GM10248 (cell line): ENCODE measurements at regions not wholly inside any gene's neighbourhood (a gene's known extent, or its start where the extent isn't known, plus 50 kb on each side); places are given as distances from the start of the nearest gene placed in this dataset.

Experiments used
- CTCF ChIA-PET: fragments of 300-600 bp; sonication (Branson Sonifier 250); formaldehyde crosslinking; extraction: SDS; loops from one replicate; lab custom pipeline; 2021; ENCODE audit warnings: antibody characterized with exemption; lab: Yijun Ruan, JAX
- POLR2A ChIA-PET: fragments of 350-650 bp; sonication (Branson Sonifier 250); formaldehyde crosslinking; extraction: SDS; loops from one replicate; lab custom pipeline; 2020; ENCODE audit warnings: antibody characterized with exemption; lab: Yijun Ruan, JAX
- DNase-seq: peaks from one replicate; pipeline ENCODE4 v3.0.0; 2012; ENCODE audit errors: extremely low spot score
- CTCF ChIP-seq: IDR thresholded peaks from 2 replicates; pipeline ENCODE4 v1.5.1; 2012; ENCODE audit warnings: mild to moderate bottlenecking, low read depth; ENCODE audit errors: extremely low read depth, missing control alignments, control extremely low read depth

GRCh38 chr13:22053053-22053452 is 382.2 kb downstream of the FGF9 start:
- DNase-seq, result no peak
- no peak for TF ChIP-seq CTCF
- POLR2A ChIA-PET, result no interaction called here
- CTCF ChIA-PET, result no interaction called here

GRCh38 chr13:22055259-22055658 is 384.4 kb downstream of the FGF9 start:
- no peak for TF ChIP-seq CTCF
- ChIA-PET CTCF (no interaction called here), POLR2A (no interaction called here)
- DNase-seq, result no peak

GRCh38 chr13:22060187-22060586 is 389.3 kb downstream of the FGF9 start:
- ChIA-PET POLR2A (no interaction called here), CTCF (interaction anchor here (1.1 to 2.0 kb wide), 7 partner anchors 8 to 218 kb away, joined by 3 to 11 read pairs (median 5); no protein-coding TSS in a partner anchor)
- DNase-seq, result no peak
- no peak for TF ChIP-seq CTCF

- peak; percentile 50 for DNase-seq
- peak; percentile 34 for TF ChIP-seq CTCF
- CTCF ChIA-PET, result interaction anchor here (0.8 to 2.7 kb wide), 3 partner anchors 12 to 20 kb away, joined by 3 to 10 read pairs (median 4); no protein-coding TSS in a partner anchor
- POLR2A ChIA-PET, result no interaction called here
Observed at GRCh38 chr13:22061371-22061805, 390.5 kb downstream of the FGF9 start.

GRCh38 chr13:22061806-22062391 is 391.0 kb downstream of the FGF9 start:
- TF ChIP-seq CTCF, result no peak
- CTCF ChIA-PET, result interaction anchor here (0.8 to 2.7 kb wide), 3 partner anchors 12 to 21 kb away, joined by 3 to 10 read pairs (median 4); no protein-coding TSS in a partner anchor
- DNase-seq, result peak; percentile 49
- POLR2A ChIA-PET, result no interaction called here

GRCh38 chr13:22062478-22063205 is 391.8 kb downstream of the FGF9 start:
- CTCF ChIA-PET, result interaction anchor here (1.0 to 2.7 kb wide), 5 partner anchors 9 to 114 kb away, joined by 3 to 10 read pairs (median 3); no protein-coding TSS in a partner anchor

More at GRCh38 chr13:22062478-22063205, 391.8 kb downstream of the FGF9 start:
- DNase-seq, result no peak
- TF ChIP-seq CTCF, result no peak
- POLR2A ChIA-PET, result no interaction called here
